H1 (cell line): ENCODE measurements at regions not wholly inside any gene's neighbourhood (a gene's known extent, or its start where the extent isn't known, plus 50 kb on each side); places are given as distances from the start of the nearest gene placed in this dataset.

Experiments
- ATF2 ChIP-seq: IDR thresholded peaks from 2 replicates; pipeline ENCODE4 v1.6.1; 2012; ENCODE audit warnings: low read length, inconsistent platforms
- CHD2 ChIP-seq: IDR thresholded peaks from 2 replicates; pipeline ENCODE4 v1.6.1; 2012; ENCODE audit warnings: low read length, improper control_type of control experiment
- CHD7 ChIP-seq: fragments of 300-600 bp; sonication (generic); IDR thresholded peaks from 2 replicates; pipeline ENCODE4 v1.7.1; 2012; ENCODE audit warnings: low read length, moderate library complexity, mild to moderate bottlenecking, inconsistent platforms; ENCODE audit not compliant: insufficient replicate concordance
- EP300 ChIP-seq, 2 experiments: IDR thresholded peaks; 1 replicate in 1 of 2; 2 replicates in 1 of 2; pipeline ENCODE4 v1.6.1; 2011 to 2012; ENCODE audit warnings: low read depth in 2 of 2, low read length in 2 of 2, mild to moderate bottlenecking in 2 of 2, borderline replicate concordance in 1 of 2, inconsistent platforms in 1 of 2, moderate library complexity in 1 of 2
- POU5F1 ChIP-seq: IDR thresholded peaks from 2 replicates; pipeline ENCODE4 v1.6.1; 2011; ENCODE audit warnings: low read depth, mild to moderate bottlenecking, low read length, moderate library complexity
- SIRT6 ChIP-seq: IDR thresholded peaks from one replicate; pipeline ENCODE4 v1.7.1; 2012; ENCODE audit warnings: low read length, inconsistent platforms
- SP4 ChIP-seq: IDR thresholded peaks from 2 replicates; pipeline ENCODE4 v1.6.1; 2012; ENCODE audit warnings: low read length, inconsistent platforms
- TF ChIP-seq, protein P1 (sequence below): IDR thresholded peaks from 2 replicates; pipeline ENCODE4 v1.6.1; 2012; ENCODE audit warnings: inconsistent platforms

DNA sequence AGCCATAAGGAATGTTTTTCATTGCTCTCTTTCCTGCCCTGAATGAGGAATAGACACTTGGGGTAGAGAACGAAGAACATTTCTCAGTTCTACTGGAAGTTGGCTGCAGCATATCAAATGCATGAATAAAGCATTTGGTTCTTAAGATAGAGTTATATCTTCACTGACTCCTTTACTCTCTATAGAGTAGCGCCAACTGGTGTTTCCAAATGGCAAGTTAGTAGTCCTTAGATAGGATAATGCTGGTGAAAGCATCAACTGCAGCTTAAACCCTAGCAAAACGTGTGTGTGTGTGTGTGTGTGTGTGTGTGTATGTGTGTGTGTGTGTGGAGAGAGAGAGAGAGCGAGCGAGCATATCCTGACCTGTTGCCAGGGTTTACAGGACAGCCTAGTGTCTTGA lies 62.2 kb upstream of the FRMPD4 start (continued):
- TF ChIP-seq CHD7: no peak
- TF ChIP-seq CHD2: no peak
- no peak for TF ChIP-seq POU5F1
- TF ChIP-seq EP300 (IDR thresholded peaks at IDR 0.05; ENCODE audit: borderline replicate concordance in 1 of 2, low read depth in 2 of 2, low read length in 2 of 2): no peak
- no peak for TF ChIP-seq ATF2
- TF ChIP-seq SP4: no peak
- no peak for TF ChIP-seq SIRT6
- TF ChIP-seq, protein P1, sequence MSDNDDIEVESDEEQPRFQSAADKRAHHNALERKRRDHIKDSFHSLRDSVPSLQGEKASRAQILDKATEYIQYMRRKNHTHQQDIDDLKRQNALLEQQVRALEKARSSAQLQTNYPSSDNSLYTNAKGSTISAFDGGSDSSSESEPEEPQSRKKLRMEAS: no peak
